ENCODE measurements at regions not wholly inside any gene's neighbourhood (a gene's known extent, or its start where the extent isn't known, plus 50 kb on each side); places are given as distances from the start of the nearest gene placed in this dataset.

- no peak for TF ChIP-seq TOX (CRISPR knock-in tag; IDR thresholded peaks at IDR 0.05; ENCODE audit: borderline replicate concordance)
- TF ChIP-seq ZFP30 (CRISPR knock-in tag; IDR thresholded peaks at IDR 0.05), result no peak
- TF ChIP-seq PPARA (CRISPR knock-in tag; IDR thresholded peaks at IDR 0.05; ENCODE audit: borderline replicate concordance), result no peak
- TF ChIP-seq RARB (CRISPR knock-in tag; IDR thresholded peaks at IDR 0.05), result no peak
- TF ChIP-seq ZNF565 (CRISPR knock-in tag; conservative IDR thresholded peaks at IDR 0.05; ENCODE audit: low read depth), result no peak
Measured at GRCh38 chr4:18401425-18401824, 379.9 kb upstream of the LCORL start.

Measured in SK-N-SH treated with all-trans-retinoic acid at 6 μM for 48 hours (cell line).